ENCODE measurements at regions not wholly inside any gene's neighbourhood (a gene's known extent, or its start where the extent isn't known, plus 50 kb on each side); places are given as distances from the start of the nearest gene placed in this dataset.

- TF ChIP-seq POU2F2 (IDR thresholded peaks at IDR 0.05; ENCODE audit: low read depth, low read length) (no peak), PAX5 (IDR thresholded peaks at IDR 0.05; ENCODE audit: insufficient read depth, low read length, severe bottlenecking) (no peak), POLR2A (IDR thresholded peaks at IDR 0.05; ENCODE audit: low read depth, low read length) (no peak)
- FAIRE-seq = no peak
- no peak for DNase-seq (ENCODE audit: insufficient read length, low spot score)
Observed at GRCh38 chr11:95392644-95393043, 161.6 kb upstream of the SESN3 start.

DNA sequence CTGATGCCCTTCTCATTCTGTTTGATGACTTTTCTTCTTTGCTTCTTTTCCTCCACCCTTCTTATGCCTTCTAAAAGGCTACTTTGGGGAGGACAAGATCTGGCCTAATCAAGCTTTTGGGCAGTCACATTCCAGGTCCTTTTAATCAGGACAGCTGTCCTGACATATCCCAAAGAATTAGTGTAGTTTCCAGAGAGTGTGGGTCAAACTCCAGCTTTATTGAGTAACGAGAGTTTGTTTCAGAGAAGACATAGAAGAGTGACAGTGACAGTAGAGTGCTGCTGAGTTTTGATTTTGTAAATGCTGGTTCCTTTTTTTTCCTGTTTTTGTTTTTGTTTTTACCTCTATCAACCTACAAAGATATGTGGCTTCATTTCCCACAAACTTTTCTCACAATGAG lies 158.4 kb upstream of the SESN3 start:
- DNase-seq (ENCODE audit: insufficient read length, low spot score) = no peak
- no peak for FAIRE-seq
- TF ChIP-seq SPI1 (IDR thresholded peaks at IDR 0.05; ENCODE audit: low read depth, low read length) = no peak
- no peak for TF ChIP-seq POLR2AphosphoS5 (IDR thresholded peaks at IDR 0.05; ENCODE audit: low read depth, low read length)
- no peak for TF ChIP-seq POLR2A (IDR thresholded peaks at IDR 0.05; ENCODE audit: low read depth, low read length)
- no peak for TF ChIP-seq POU2F2 (IDR thresholded peaks at IDR 0.05; ENCODE audit: low read depth, low read length)
- TF ChIP-seq PAX5 (IDR thresholded peaks at IDR 0.05; ENCODE audit: insufficient read depth, low read length, severe bottlenecking) = no peak
- no peak for TF ChIP-seq TAF1 (IDR thresholded peaks at IDR 0.05; ENCODE audit: low read depth, low read length)

DNA sequence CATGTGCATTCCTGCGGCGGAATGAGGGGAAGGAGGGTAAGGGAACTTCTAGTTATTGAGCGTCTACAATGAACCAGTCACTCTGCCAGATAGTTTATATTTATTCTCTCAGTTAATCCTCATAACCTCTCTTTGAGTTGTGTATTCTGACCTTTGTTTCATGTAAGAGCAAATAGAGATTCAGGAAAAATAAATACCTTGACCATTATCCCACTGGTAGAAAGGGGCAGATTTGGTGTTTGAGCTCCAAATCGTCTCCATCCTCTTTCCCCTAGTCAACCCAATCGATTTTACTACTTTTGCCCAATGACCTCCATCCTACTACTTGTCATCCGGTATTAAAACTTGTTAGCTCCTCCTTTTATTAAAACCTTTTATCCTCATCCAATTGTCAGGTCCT lies 157.1 kb upstream of the SESN3 start:
- FAIRE-seq (no peak), DNase-seq (ENCODE audit: insufficient read length, low spot score) (no peak)
- TF ChIP-seq POLR2AphosphoS5 (IDR thresholded peaks at IDR 0.05; ENCODE audit: low read depth, low read length) (no peak), POLR2A (IDR thresholded peaks at IDR 0.05; ENCODE audit: low read depth, low read length) (no peak), PAX5 (IDR thresholded peaks at IDR 0.05; ENCODE audit: insufficient read depth, low read length, severe bottlenecking) (no peak), POU2F2 (IDR thresholded peaks at IDR 0.05; ENCODE audit: low read depth, low read length) (no peak), TAF1 (IDR thresholded peaks at IDR 0.05; ENCODE audit: low read depth, low read length) (no peak), SPI1 (IDR thresholded peaks at IDR 0.05; ENCODE audit: low read depth, low read length) (no peak)

DNA sequence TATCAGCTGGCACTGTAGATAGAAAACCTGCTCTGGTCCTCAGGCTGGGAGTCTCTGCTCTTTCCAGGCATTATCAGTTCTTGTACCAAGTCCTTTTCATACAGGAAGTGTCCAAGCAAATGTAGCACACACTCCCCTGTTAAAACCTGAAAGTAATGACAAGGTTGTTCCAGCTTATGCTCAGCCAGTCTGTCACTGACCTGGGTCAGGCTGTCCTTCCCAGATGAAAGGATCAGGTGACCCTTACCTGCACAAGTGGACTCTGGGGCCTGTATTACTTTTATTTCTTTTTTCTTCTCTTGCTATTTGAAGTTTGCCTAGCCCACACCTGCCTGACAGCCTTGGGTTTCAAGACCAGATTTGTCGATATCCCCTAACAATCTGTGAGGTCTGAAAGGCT lies 156.3 kb upstream of the SESN3 start:
- DNase-seq (ENCODE audit: insufficient read length, low spot score) (no peak), FAIRE-seq (no peak)
- no peak for TF ChIP-seq TAF1 (IDR thresholded peaks at IDR 0.05; ENCODE audit: low read depth, low read length)
- TF ChIP-seq PAX5 (IDR thresholded peaks at IDR 0.05; ENCODE audit: insufficient read depth, low read length, severe bottlenecking) = no peak
- no peak for TF ChIP-seq POU2F2 (IDR thresholded peaks at IDR 0.05; ENCODE audit: low read depth, low read length)
- no peak for TF ChIP-seq POLR2AphosphoS5 (IDR thresholded peaks at IDR 0.05; ENCODE audit: low read depth, low read length)
- TF ChIP-seq SPI1 (IDR thresholded peaks at IDR 0.05; ENCODE audit: low read depth, low read length) = no peak
- TF ChIP-seq POLR2A (IDR thresholded peaks at IDR 0.05; ENCODE audit: low read depth, low read length) = no peak

- FAIRE-seq (no peak), DNase-seq (ENCODE audit: insufficient read length, low spot score) (no peak)
- TF ChIP-seq POLR2AphosphoS5 (IDR thresholded peaks at IDR 0.05; ENCODE audit: low read depth, low read length) = no peak
- TF ChIP-seq PAX5 (IDR thresholded peaks at IDR 0.05; ENCODE audit: insufficient read depth, low read length, severe bottlenecking) = no peak
- TF ChIP-seq TAF1 (IDR thresholded peaks at IDR 0.05; ENCODE audit: low read depth, low read length) = no peak
- no peak for TF ChIP-seq SPI1 (IDR thresholded peaks at IDR 0.05; ENCODE audit: low read depth, low read length)
- no peak for TF ChIP-seq POU2F2 (IDR thresholded peaks at IDR 0.05; ENCODE audit: low read depth, low read length)
- no peak for TF ChIP-seq POLR2A (IDR thresholded peaks at IDR 0.05; ENCODE audit: low read depth, low read length)
Observed at GRCh38 chr11:95385577-95385976, 154.6 kb upstream of the SESN3 start.

- no peak for TF ChIP-seq POU2F2 (IDR thresholded peaks at IDR 0.05; ENCODE audit: low read depth, low read length)
- no peak for TF ChIP-seq PAX5 (IDR thresholded peaks at IDR 0.05; ENCODE audit: insufficient read depth, low read length, severe bottlenecking)
- TF ChIP-seq TAF1 (IDR thresholded peaks at IDR 0.05; ENCODE audit: low read depth, low read length) = no peak
- no peak for TF ChIP-seq POLR2A (IDR thresholded peaks at IDR 0.05; ENCODE audit: low read depth, low read length)
- TF ChIP-seq POLR2AphosphoS5 (IDR thresholded peaks at IDR 0.05; ENCODE audit: low read depth, low read length) = no peak
- TF ChIP-seq SPI1 (IDR thresholded peaks at IDR 0.05; ENCODE audit: low read depth, low read length) = no peak
- FAIRE-seq = no peak
- DNase-seq (ENCODE audit: insufficient read length, low spot score) = no peak
Observed at GRCh38 chr11:95379479-95379878, 148.5 kb upstream of the SESN3 start.

DNA sequence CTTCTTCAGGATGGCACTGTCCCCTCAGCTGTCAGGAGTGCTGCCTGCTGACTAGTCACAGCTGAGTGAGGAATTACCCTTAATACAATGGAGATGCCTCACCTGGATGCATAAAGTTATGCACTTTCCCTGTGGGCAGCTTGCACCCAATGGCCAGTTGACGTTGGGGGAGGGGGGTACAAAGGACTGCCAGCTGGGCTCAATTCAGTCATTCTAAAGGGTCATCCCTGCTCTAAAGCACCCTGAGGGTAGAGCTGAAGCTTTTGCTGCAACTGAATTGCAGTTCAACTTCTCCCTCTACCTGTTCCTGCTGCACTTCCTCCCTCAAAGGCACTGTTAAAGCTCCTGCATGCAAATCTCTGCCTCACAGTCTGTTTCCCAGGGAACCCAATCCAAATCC lies 147.8 kb upstream of the SESN3 start:
- TF ChIP-seq POLR2A (IDR thresholded peaks at IDR 0.05; ENCODE audit: low read depth, low read length) (no peak), PAX5 (IDR thresholded peaks at IDR 0.05; ENCODE audit: insufficient read depth, low read length, severe bottlenecking) (no peak), POU2F2 (IDR thresholded peaks at IDR 0.05; ENCODE audit: low read depth, low read length) (no peak), TAF1 (IDR thresholded peaks at IDR 0.05; ENCODE audit: low read depth, low read length) (no peak), SPI1 (IDR thresholded peaks at IDR 0.05; ENCODE audit: low read depth, low read length) (no peak), POLR2AphosphoS5 (IDR thresholded peaks at IDR 0.05; ENCODE audit: low read depth, low read length) (no peak)
- DNase-seq (ENCODE audit: insufficient read length, low spot score) (no peak), FAIRE-seq (no peak)

- DNase-seq (ENCODE audit: insufficient read length, low spot score) (no peak), FAIRE-seq (no peak)
Observed at GRCh38 chr11:95378111-95378510, 147.1 kb upstream of the SESN3 start.

GRCh38 chr11:95375886-95376285 lies 144.9 kb upstream of the SESN3 start:
- no peak for FAIRE-seq
- TF ChIP-seq TAF1 (IDR thresholded peaks at IDR 0.05; ENCODE audit: low read depth, low read length) = no peak
- TF ChIP-seq POLR2AphosphoS5 (IDR thresholded peaks at IDR 0.05; ENCODE audit: low read depth, low read length) = no peak
- no peak for TF ChIP-seq POLR2A (IDR thresholded peaks at IDR 0.05; ENCODE audit: low read depth, low read length)
- no peak for TF ChIP-seq POU2F2 (IDR thresholded peaks at IDR 0.05; ENCODE audit: low read depth, low read length)
- TF ChIP-seq SPI1 (IDR thresholded peaks at IDR 0.05; ENCODE audit: low read depth, low read length) = no peak
- no peak for TF ChIP-seq PAX5 (IDR thresholded peaks at IDR 0.05; ENCODE audit: insufficient read depth, low read length, severe bottlenecking)
- no peak for DNase-seq (ENCODE audit: insufficient read length, low spot score)

More at GRCh38 chr11:95378111-95378510, 147.1 kb upstream of the SESN3 start:
- TF ChIP-seq POLR2A (IDR thresholded peaks at IDR 0.05; ENCODE audit: low read depth, low read length) (no peak), PAX5 (IDR thresholded peaks at IDR 0.05; ENCODE audit: insufficient read depth, low read length, severe bottlenecking) (no peak), SPI1 (IDR thresholded peaks at IDR 0.05; ENCODE audit: low read depth, low read length) (no peak), POLR2AphosphoS5 (IDR thresholded peaks at IDR 0.05; ENCODE audit: low read depth, low read length) (no peak)

DNA sequence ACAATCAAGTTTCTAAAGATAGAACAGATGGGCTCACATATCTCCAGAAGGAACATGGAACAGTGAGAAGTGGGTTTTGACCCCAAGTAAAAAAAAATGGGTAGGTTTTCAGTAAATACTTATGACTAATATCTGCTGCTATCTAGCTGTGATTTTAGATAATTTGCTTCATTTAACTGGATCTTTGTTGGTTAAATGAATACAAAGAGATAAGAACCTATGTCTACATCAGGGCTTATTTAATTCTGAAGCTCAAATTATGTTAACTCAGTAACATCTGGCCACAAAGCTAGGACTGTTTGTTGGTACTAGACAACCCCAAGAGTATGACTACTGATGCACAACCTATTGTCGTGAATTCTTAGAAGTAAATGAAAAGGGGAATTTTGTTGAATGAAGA lies 144.4 kb upstream of the SESN3 start:
- no peak for DNase-seq (ENCODE audit: insufficient read length, low spot score)
- TF ChIP-seq POLR2A (IDR thresholded peaks at IDR 0.05; ENCODE audit: low read depth, low read length) (no peak), TAF1 (IDR thresholded peaks at IDR 0.05; ENCODE audit: low read depth, low read length) (no peak), PAX5 (IDR thresholded peaks at IDR 0.05; ENCODE audit: insufficient read depth, low read length, severe bottlenecking) (no peak), SPI1 (IDR thresholded peaks at IDR 0.05; ENCODE audit: low read depth, low read length) (no peak), POU2F2 (IDR thresholded peaks at IDR 0.05; ENCODE audit: low read depth, low read length) (no peak)
- no peak for FAIRE-seq

Data from GM12891 (cell line).